Activated B cell treated with CpG ODN at 0.5 μM for 24 hours (primary cell): ENCODE measurements at regions not wholly inside any gene's neighbourhood (a gene's known extent, or its start where the extent isn't known, plus 50 kb on each side); places are given as distances from the start of the nearest gene placed in this dataset.

Source experiments
- ATAC-seq: fragments of 200-7000 bp; cut with Tn5 transposase; one replicate; pipeline ENCODE4 v1.10.0; 2021; ENCODE audit warnings: low read depth, mild to moderate bottlenecking, moderate library complexity
- CTCF ChIA-PET: fragments of 350-600 bp; sonication (Branson Sonifier 250); formaldehyde crosslinking; loops from one replicate; lab custom pipeline; 2021; ENCODE audit warnings: antibody characterized with exemption; lab: Charles Lee
- POLR2A ChIA-PET: fragments of 350-600 bp; sonication (Branson Sonifier 250); formaldehyde crosslinking; loops from one replicate; lab custom pipeline; 2021; ENCODE audit warnings: antibody characterized with exemption; lab: Charles Lee
- DNase-seq: peaks from one replicate; pipeline ENCODE4 v3.0.0; 2022
- H3K27ac Mint-ChIP-seq: one replicate; pipeline ENCODE4 v1.8.0; 2020; ENCODE audit warnings: mixed read lengths
- H3K27me3 Mint-ChIP-seq: one replicate; pipeline ENCODE4 v1.8.0; 2021; ENCODE audit warnings: mixed read lengths
- H3K36me3 Mint-ChIP-seq: one replicate; pipeline ENCODE4 v1.8.0; 2021; ENCODE audit warnings: low read depth, mixed read lengths
- H3K4me1 Mint-ChIP-seq: one replicate; pipeline ENCODE4 v1.8.0; 2021; ENCODE audit warnings: mixed read lengths
- H3K4me3 Mint-ChIP-seq: one replicate; pipeline ENCODE4 v1.8.0; 2020; ENCODE audit warnings: mild to moderate bottlenecking, mixed read lengths
- H3K9me3 Mint-ChIP-seq: one replicate; pipeline ENCODE4 v1.8.0; 2020; ENCODE audit warnings: mixed read lengths
- CTCF ChIP-seq: fragments of 200-600 bp; IDR thresholded peaks from one replicate; pipeline ENCODE4 v1.8.0; 2022; ENCODE audit warnings: antibody characterized with exemption, mild to moderate bottlenecking
- intact Hi-C: fragments of 100-400 bp; cut with micrococcal nuclease; formaldehyde crosslinking; loops from one replicate; pipeline ENCODE4 v1.15.1; 2024

GRCh38 chr3:6736836-6737629, 123.9 kb upstream of the GRM7 start:
- intact Hi-C loops: no loop called here
- ATAC-seq (no peak), DNase-seq (no peak)
- Mint-ChIP-seq H3K27ac (no peak overlapping the region), H3K4me1 (no peaks in the 10 kb centered on the region), H3K4me3 (no peak overlapping the region), H3K9me3 (peaks cover 2% of the 10 kb centered on the region), H3K36me3 (no peaks in the 10 kb centered on the region), H3K27me3 (no peaks in the 10 kb centered on the region)
- CTCF ChIA-PET: no interaction called here
- POLR2A ChIA-PET: no interaction called here
- no peak for TF ChIP-seq CTCF

GRCh38 chr3:6737630-6738029, 123.3 kb upstream of the GRM7 start:
- Mint-ChIP-seq H3K9me3 (peaks cover 2% of the 10 kb centered on the region), H3K4me3 (no peak overlapping the region), H3K4me1 (no peaks in the 10 kb centered on the region), H3K36me3 (no peaks in the 10 kb centered on the region), H3K27ac (no peak overlapping the region), H3K27me3 (no peaks in the 10 kb centered on the region)
- no peak for DNase-seq
- intact Hi-C loops: no loop called here
- CTCF ChIA-PET: no interaction called here
- no peak for ATAC-seq
- TF ChIP-seq CTCF: no peak
- POLR2A ChIA-PET: no interaction called here

DNA sequence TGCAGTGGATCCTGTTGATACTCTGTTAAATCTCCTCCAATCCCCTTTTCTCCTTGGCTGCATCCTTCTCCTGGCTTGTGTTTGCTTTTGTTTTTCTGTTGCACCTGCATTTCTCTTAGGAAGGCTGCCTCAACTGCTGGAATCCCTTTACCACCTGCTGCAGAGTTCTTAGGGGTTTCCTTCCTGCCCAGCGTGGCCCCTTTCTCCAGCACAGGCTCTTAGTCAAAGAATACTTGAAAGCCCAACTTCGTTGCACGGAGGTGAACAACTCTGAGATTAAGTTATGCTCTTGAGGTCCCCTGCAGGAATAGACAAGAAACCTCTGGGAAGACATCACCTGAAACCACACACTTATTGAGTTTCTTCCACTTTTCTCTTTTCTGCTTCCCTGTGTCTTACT, 121.6 kb upstream of the GRM7 start:
- ChIA-PET CTCF (no interaction called here), POLR2A (no interaction called here)
- ATAC-seq (no peak), DNase-seq (no peak)
- Mint-ChIP-seq H3K27me3 (no peaks in the 10 kb centered on the region), H3K36me3 (no peaks in the 10 kb centered on the region), H3K4me3 (no peak overlapping the region), H3K27ac (no peak overlapping the region), H3K4me1 (no peaks in the 10 kb centered on the region), H3K9me3 (peaks cover 2% of the 10 kb centered on the region)
- intact Hi-C loops: no loop called here
- no peak for TF ChIP-seq CTCF

- CTCF ChIA-PET: no interaction called here
These were observed 117.7 kb upstream of the GRM7 start for GRCh38 chr3:6743067-6743720.

More at GRCh38 chr3:6743067-6743720, 117.7 kb upstream of the GRM7 start:
- TF ChIP-seq CTCF: no peak
- H3K4me3 Mint-ChIP-seq: no peak overlapping the region
- no peaks in the 10 kb centered on the region for H3K4me1 Mint-ChIP-seq
- POLR2A ChIA-PET: no interaction called here
- H3K36me3 Mint-ChIP-seq: no peaks in the 10 kb centered on the region
- H3K9me3 Mint-ChIP-seq: no peaks in the 10 kb centered on the region
- no peak overlapping the region for H3K27ac Mint-ChIP-seq
- intact Hi-C loops: no loop called here
- no peak for ATAC-seq
- no peak for DNase-seq
- no peaks in the 10 kb centered on the region for H3K27me3 Mint-ChIP-seq
